NCI-H2171 treated with DMSO at 0.1 percent for 48 hours (cell line): ENCODE measurements at regions not wholly inside any gene's neighbourhood (a gene's known extent, or its start where the extent isn't known, plus 50 kb on each side); places are given as distances from the start of the nearest gene placed in this dataset.
"Not testable (repeated sequence)": the region's sequence is repeated elsewhere in the genome, so short reads cannot be mapped to it uniquely, and the experiment has no call there.

ENCODE experiments used
- DNase-seq: peaks from one replicate; lab custom pipeline; 2025; lab: John Stamatoyannopoulos, UW

DNA sequence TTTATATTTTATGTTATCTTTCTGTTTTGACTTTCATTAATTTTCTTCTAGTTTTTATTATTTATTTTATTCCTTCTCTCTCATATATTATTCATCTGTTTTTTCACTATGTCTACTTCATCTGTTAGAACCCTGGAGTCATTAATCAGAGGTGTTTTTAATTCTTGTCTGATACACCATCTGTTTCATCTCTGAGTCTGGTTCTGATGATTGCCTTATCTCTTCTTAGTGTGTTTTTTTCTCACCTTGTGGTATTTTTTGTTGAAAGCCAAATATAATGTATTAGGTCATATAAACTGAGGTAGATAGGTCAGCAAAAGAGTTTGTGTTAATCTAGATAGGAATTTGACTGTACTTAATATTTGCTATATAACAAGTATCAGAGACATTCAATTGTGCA is 1005.7 kb upstream of the NCAM2 start:
- DNase-seq = no peak

DNA sequence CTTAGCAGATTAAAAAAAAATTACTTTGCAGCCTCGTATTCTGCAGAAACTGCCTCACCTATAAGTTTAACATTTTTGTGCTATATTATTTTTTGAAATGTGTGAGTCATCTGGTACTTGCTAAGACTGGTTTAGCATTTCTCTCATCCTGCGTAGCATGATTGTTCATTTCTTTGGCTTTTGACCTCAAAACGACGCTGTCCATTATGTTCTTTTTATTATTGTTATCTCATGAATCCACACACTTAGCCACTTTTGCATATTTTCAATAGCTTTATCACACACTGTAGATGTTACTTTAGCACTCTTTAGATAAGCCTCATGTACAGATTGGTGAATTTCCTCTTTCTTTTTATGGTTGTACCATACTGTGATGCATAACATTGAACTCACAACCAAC is 1004.9 kb upstream of the NCAM2 start:
- DNase-seq = no peak

DNA sequence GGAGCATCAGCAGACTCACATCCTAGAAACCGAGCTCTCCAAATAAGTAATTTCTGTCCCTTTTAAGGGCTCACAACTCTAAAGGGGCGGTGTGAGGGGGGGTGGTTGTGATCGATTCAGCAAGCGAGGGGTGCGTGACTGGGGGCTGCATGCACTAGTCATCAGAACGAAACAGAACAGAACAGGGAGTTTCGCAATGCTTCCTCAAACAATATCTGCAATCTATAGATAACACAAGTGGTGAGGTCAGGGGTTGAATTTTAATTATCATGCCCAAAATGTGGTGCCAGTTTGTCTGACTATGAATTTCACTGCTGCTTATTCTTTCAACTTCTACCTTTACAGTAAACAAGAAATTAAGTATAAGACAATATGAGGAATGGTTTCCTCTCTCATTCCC is 1003.0 kb upstream of the NCAM2 start:
- no peak for DNase-seq

DNA sequence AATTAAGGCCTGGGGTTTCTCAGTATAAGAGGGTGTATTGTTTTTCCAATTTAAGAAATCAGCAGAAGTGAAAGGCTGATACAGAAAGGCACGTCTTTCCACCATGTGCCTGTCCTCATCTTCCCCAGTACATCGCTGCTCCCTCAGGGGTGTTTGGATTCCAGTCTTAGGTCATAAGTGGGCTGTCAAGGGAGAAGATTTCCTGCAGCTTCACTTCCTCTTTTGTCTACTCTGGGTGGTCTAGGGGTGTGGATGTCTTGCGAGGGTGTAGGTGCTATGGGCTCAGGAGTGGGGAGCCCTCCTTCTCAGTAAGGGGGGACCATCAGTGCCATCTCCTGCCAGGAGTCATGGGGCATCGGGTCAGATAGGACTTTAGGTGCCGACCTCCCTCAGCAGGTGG is 999.8 kb upstream of the NCAM2 start:
- no peak for DNase-seq

DNA sequence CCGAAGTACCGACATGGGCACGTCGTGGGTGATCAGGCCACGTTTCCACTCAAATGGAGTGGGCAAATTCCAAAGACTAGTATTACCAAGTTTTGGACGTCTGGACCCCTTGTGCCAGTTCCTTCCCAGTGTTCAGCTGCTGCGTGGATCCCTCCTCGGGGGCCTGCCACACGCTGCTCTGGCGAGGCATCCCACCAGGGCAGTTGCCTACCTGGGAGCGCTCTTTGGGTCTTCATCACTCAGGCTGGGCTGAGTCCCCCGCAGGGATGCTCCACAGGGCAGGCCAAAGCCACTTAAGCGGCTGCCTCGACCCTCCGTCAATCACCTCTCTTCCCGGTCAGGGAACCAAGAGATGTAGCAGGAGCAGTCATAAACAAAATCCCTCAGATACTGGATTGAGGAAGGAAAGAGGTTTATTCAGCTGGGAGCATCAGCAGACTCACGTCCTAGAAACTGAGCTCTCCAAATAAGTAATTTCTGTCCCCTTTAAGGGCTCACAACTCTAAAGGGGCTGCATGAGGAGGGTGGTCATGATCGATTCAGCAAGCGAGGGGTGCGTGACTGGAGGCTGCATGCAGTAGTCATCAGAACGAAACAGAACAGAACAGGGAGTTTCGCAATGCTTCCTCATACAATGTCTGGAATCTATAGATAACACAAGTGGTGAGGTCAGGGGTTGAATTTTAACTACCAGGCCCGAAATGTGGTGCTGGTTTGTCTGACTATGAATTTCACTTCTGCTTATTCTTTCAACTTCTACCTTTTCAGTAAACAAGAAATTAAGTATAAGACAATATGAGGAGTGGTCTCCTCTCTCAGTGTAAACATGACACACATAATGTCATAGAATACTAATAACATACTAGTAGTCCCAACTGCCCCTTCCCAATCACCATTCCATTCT is 998.6 kb upstream of the NCAM2 start:
- DNase-seq = no peak

DNA sequence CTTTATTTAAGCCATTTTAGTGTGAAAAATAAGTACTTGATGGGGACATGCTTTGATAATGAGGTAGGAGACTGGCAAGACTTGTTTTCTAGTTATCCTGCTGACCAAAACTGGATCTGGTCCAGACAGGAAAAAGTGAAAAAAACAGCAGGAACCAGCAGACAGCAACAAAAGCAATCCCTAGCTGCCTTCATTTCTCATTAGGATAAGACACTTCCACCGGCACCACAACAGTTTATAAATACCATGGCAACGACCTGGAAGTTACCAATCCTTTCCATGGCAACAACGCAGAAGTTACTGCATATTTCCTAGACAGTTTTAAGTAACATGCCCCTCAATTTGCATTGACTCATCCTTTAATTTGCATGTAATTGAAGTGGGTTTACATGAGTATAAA is 993.8 kb upstream of the NCAM2 start:
- DNase-seq = no peak

DNA sequence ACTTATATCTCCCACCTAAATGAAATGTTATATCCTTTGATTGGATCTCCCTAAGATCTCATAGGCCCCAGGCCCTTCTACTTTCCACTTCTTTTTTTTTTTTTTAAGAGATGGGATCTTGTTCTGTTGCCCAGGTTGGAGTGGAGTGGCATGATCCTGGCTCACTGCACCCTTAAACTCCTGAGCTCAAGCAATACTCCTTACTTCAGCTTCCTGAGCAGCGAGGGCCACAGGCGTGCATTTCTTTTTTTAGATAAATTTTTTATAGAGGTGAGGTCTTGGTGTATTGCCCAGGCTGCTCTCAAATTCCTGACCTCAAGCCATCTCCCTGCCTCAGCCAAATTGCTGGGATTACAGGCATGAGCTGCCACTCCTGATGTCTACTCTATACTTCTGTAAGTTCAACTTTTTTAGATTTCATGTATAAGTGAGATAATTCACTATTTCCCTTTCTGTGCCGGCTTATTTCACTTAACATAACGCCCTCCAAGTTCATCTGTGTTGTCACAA is 987.5 kb upstream of the NCAM2 start:
- no peak for DNase-seq

DNA sequence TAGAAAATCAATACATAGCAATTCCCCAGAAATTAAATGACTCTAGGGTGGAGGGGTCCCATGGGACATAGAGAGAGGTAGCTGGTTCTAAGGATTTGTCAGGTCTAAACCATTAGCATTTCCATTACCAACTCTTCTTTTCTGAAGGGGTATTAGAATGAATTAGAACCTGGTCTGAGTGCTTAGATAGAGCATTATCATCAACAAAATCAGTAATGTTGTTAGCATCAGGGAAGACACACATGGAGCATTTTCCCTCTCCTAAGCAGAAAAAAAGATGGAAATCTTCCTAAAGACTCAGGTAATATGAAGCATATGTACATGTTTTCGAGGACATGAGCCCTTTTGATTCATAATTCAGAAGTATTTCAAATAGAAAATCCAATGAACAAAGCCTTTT is 984.4 kb upstream of the NCAM2 start:
- no peak for DNase-seq

DNA sequence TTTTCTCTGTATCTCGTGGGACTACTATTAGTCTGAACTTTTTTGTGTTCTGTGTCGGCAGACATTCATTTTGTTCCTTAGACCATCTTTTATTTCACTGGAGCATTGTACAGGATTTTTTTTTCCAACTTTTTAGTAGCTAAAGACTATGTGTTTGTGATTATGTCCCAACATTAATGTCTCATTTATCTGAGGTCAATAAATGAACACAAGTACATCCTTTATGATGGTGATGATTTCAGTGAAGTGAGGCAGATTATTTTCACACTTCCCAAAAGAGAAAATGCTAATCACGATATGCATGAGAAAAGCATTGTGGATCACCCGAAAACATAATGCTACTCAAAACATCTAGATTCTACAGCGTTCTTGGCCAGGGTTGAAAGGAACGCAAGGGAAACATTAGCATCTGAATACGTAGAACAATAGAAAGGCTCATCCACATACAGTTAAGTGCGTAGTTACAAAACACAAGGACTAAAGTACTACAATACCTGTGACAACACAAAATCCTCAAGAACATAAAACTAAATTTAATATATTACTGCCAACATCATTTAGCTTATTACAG is 981.7 kb upstream of the NCAM2 start:
- no peak for DNase-seq

DNA sequence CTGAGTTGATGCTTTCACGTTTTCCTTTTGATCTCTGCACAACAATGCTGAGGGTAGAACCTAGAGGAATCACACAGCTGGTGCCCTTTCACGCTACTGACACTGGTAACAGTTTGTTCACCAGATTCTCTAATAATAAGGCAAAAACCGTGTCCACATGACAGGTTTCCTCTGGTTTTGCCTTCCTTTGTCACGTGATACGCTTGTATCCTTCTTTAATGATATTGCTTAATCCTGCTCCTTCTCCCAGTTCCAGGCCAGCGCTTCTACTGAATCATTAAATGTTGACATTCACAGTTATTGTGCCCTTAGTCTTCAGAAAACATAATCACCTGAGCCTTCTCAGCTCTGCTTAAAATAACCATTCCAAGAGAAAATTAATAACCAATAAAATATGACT is 978.2 kb upstream of the NCAM2 start:
- no peak for DNase-seq

DNA sequence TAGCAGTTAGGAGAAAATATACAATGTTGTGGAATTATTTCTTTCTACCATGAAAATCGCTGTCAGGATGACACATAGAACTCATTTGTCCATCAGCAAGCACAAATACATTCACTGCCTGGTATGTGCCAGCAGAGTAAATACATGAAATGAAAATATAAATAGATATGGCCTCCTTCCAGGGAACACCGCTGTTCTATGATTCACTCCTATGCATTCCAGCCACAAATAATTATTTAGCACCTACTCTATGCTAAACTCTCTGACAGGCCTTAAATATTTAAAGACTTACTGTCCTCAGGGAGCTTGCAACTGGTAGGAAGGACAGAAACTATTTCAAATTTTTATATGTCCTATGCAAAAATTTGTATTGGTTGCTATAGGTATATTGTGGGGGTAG is 975.0 kb upstream of the NCAM2 start:
- no peak for DNase-seq

DNA sequence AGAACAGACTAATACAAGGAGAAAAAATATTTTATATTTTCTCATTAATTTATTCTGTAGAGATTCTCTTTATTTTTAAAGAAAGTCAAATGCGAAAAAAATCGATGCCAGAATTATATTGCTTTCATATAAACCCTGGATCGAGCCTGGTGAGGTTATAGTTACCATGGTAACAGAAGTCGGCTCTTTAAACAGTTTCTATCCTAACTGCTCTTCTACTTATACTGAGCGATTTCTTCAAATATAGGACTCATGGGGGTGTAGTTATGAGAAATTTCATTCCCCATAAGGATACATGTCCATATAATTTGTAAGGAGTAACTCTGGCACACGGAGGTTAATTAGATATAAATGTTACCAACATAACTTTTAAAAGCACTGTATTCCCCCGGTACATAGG is 973.5 kb upstream of the NCAM2 start:
- no peak for DNase-seq

DNA sequence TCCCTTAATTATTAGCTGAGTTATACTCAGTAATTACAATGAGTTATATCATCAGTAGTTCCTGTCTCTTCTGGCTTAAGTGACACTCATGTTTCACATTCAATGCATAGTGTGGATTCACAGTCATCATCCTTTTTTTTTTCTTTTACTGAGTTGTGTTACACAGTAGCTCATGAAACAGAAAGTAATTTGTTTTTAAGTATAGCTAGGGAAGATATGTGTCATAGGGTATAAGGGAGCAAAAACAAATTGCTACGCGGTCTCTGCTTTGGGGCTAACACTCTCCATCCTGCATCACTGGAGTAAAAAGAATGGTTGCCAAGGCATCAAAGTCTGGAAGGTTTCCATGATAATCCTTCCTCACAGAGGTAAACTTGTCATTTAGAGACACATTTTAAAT is 971.7 kb upstream of the NCAM2 start:
- DNase-seq = no peak

DNA sequence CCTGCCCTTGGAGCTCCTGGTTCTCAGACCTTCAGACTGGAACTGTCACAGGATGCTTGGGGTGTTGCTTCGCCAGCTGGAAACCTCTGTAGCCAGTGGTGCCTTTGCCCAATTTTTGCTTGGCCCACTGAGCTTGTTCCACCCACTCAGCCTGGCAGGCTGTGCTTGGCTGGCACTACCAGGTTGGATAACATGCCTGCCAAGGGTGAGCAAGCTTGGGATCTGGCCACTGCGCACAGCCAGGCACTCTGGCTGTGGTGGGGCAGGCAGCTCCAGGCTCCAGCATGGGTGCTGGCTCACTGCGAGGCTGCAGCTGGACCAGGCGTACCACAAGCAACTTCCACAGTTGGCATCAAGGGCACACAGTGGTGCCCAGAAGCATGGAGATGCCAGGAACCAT is 967.8 kb upstream of the NCAM2 start:
- DNase-seq = no peak

DNA sequence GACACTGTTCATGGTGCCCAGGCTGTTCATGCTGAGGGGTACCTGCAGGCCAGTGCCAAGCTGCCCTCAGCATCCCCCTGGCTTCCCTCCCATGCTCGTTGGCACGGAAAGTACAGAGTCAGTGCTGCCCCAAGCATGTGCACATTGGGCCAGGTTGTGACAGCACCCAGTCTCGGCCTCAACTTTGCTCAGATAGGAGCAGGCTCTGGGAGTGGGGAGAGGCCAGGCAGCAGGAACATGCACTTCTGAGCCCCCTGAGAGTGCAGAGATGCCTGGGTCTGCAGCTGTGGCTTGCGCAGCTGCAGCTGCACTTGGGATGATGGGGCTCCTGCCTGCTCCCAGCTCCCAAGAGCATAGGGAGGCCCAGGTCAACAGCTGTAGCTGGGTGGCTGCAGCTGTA is 966.4 kb upstream of the NCAM2 start:
- DNase-seq = no peak

DNA sequence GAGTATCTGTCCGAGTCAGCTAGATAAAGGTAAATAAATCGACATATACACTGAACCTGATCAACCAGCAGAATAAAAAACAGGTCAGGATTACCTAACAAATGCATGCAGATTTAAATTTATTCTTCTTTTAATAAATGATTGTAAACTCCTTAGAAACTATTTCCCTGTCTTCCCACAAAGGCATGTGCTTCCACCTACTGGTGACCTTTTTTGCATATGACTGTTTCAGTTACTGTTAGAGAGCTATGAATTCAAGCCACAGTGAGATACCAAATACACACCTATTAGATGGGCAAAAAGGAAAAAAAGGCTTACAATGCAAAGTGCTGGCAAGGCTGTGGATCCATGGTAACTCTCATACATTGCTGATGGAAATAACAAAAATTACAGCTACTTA is 957.4 kb upstream of the NCAM2 start:
- no peak for DNase-seq

DNA sequence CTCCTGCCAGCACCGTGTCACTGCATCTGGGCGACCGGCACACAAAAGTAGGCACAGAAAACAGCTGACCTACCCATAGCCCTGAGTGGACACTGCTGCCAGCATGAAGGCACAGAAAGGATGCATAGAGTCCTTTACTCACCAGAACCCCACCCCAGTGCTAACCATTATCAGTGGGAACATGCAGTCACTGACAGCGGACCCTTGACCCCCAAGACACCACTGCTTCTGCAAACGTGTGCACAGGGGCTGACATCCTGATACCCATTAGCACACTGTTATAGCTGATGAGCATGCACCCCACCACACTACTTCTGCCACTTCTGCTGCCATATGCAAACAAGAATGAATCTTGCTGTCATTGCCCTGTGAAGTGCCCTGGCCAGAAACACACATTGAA is 953.0 kb upstream of the NCAM2 start:
- DNase-seq = no peak

DNA sequence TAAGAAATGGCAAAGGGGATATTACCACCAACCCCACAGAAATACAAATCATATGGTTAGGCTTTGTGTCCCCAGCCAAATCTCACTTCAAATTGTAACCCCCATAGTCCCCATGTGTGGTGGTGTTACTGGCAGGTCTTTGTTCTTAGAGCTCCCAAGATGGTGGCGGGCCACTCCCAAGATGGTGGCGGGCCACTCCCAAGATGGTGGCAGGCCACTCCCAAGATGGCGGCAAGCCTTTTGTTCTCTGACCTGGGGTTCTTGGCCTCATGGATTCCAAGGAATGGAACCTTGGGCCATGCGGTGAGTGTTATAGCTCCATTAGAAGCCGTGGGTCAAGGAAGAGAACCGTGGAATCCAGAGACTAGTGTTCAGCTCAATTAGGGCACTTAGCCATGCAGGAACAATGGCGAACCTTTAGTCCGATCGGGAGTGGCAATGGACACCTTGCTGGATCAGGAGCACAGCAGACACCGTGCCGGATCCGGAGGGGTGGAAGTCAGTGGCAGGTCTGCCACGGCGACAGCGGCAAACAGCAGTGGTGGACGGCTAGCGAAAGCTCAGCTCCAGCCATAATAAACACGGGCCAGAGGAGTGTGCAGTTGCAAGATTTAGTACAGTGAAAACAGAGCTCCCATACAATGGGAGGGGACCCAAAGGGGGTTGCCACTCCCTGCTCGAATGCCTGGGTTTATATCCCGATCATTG is 949.9 kb upstream of the NCAM2 start:
- not testable (repeated sequence) for DNase-seq

DNA sequence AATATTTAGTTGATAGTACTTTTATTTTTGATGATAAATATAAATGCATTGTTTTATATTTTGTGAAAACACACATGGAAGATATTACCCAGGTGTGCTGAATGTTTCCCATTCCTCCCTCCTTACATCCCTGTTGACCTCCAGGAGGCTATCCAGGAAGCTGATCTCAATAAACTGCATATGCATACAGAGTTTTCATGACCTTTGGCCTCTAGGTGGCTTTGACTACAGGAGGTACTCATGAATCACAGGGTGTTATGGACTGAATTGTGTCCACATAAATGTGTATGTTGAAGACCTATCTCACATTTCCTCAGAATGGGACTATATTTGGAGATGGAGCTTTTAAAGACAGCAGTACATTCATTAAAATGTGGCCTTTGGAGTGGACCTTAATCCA is 914.9 kb upstream of the NCAM2 start:
- no peak for DNase-seq

DNA sequence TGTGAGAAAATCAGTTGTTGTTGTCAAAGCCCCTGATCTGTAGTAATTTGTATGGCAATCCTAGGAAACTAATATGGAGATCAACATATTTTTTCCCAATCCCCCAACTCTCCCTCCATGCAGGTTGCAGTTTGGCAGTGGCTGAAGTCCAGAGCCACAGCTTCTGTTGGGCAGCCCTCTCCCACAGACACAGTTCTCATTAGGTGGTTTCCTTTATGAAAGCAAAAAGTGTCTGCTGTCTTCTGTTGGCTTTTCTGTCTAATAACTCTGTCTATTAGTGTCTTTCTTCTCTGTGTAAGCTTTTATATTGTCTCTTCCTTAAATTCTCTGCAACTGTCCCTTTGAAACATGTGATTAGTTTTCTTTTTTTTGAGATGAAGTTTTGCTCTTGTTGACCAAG is 914.3 kb upstream of the NCAM2 start:
- DNase-seq = no peak

DNA sequence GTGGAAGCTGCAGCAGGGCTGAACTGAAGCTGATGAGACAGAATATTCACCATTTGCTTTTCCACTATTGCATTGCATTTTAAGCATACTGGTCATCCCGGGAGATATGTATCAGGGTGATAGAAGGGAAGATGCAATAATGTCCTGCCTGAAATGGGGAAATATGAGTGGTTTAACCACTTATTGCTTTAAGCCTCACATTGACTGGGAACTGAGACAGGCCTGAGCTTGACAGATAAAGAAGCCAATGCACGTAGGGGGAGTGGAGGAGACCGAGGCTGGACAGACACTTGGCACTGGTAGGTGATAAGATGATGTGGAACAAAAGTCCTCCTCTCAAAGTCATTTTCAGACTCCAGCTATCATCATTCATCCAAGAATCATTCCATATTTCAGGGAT is 911.7 kb upstream of the NCAM2 start:
- no peak for DNase-seq

DNA sequence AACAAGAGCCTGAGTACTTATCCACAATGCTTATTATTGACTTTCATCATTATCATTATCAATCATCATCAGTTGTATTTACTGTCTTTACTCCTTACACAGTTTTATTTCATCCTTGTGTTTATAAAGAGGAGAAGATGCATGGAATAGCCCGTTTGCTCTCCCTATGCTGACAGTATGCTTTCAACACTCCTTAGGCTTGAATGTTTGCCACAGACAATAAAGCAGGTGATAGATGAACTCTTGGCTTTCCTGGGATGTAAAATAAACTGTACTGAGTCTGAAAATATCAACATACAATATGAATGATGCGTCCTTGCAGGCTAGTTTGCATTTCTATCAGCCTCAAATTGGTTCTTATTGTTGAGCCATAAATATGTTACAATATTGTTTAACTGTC is 891.8 kb upstream of the NCAM2 start:
- DNase-seq = no peak

DNA sequence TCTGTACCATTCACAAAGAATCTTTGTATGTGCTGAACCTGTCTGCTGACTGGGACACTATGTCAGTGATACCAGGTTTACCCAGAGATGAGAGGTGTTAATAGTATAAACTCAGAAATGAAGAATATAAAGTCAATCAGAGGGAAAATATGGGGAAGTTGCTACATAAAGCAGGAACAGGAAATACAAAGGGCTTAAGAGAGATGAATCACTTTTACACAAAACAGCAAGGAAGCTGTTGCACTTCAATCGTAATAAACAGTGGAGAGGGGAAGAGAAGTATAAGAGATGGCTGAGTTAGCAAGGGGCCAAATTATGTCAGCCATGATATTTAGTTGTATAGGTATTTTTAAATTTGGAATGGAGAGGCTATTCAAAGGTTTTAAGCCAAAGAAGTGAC is 890.2 kb upstream of the NCAM2 start:
- DNase-seq = no peak
